ENCODE measurements at regions not wholly inside any gene's neighbourhood (a gene's known extent, or its start where the extent isn't known, plus 50 kb on each side); places are given as distances from the start of the nearest gene placed in this dataset.

GRCh38 chr18:29811519-29811918 lies 1231.0 kb downstream of the DSC3 start:
- TF ChIP-seq ZNF426 (tag by site-specific recombination; IDR thresholded peaks at IDR 0.05) (no peak), MEIS1 (CRISPR knock-in tag; IDR thresholded peaks at IDR 0.05; ENCODE audit: borderline replicate concordance) (no peak), ZNF626 (tag by site-specific recombination; IDR thresholded peaks at IDR 0.05) (no peak), ZNF639 (tag by site-specific recombination; IDR thresholded peaks at IDR 0.05) (no peak), ZBTB17 (tag by site-specific recombination; IDR thresholded peaks at IDR 0.05) (no peak), SP2 (tag by site-specific recombination; IDR thresholded peaks at IDR 0.05) (no peak), ZNF132 (tag by site-specific recombination; IDR thresholded peaks at IDR 0.05; ENCODE audit: borderline replicate concordance) (no peak), KLF1 (tag by site-specific recombination; IDR thresholded peaks at IDR 0.05) (no peak), ZBTB1 (tag by site-specific recombination; IDR thresholded peaks at IDR 0.05) (no peak), ZNF560 (tag by site-specific recombination; IDR thresholded peaks at IDR 0.05; ENCODE audit: borderline replicate concordance) (no peak), ZSCAN30 (tag by site-specific recombination; IDR thresholded peaks at IDR 0.05) (no peak), ZNF548 (tag by site-specific recombination; IDR thresholded peaks at IDR 0.05) (no peak)
- TF ChIP-seq, protein P1, sequence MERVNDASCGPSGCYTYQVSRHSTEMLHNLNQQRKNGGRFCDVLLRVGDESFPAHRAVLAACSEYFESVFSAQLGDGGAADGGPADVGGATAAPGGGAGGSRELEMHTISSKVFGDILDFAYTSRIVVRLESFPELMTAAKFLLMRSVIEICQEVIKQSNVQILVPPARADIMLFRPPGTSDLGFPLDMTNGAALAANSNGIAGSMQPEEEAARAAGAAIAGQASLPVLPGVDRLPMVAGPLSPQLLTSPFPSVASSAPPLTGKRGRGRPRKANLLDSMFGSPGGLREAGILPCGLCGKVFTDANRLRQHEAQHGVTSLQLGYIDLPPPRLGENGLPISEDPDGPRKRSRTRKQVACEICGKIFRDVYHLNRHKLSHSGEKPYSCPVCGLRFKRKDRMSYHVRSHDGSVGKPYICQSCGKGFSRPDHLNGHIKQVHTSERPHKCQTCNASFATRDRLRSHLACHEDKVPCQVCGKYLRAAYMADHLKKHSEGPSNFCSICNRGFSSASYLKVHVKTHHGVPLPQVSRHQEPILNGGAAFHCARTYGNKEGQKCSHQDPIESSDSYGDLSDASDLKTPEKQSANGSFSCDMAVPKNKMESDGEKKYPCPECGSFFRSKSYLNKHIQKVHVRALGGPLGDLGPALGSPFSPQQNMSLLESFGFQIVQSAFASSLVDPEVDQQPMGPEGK (tag by site-specific recombination; IDR thresholded peaks at IDR 0.05) = no peak
- TF ChIP-seq, protein P2, sequence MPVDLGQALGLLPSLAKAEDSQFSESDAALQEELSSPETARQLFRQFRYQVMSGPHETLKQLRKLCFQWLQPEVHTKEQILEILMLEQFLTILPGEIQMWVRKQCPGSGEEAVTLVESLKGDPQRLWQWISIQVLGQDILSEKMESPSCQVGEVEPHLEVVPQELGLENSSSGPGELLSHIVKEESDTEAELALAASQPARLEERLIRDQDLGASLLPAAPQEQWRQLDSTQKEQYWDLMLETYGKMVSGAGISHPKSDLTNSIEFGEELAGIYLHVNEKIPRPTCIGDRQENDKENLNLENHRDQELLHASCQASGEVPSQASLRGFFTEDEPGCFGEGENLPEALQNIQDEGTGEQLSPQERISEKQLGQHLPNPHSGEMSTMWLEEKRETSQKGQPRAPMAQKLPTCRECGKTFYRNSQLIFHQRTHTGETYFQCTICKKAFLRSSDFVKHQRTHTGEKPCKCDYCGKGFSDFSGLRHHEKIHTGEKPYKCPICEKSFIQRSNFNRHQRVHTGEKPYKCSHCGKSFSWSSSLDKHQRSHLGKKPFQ (tag by site-specific recombination; IDR thresholded peaks at IDR 0.05) = no peak
- Histone ChIP-seq H3K27ac (ENCODE audit: extremely low read depth, low read depth, low read length) (no peak overlapping the region), H3K36me3 (ENCODE audit: control insufficient read depth in 2 of 2, insufficient read depth in 1 of 2, low read length in 2 of 2) (no peaks in the 10 kb centered on the region), H3K4me3 (ENCODE audit: low read depth, low read length) (no peak overlapping the region), H3K4me1 (ENCODE audit: control insufficient read depth, insufficient read depth, low read length) (no peaks in the 10 kb centered on the region), H3K9me3 (ENCODE audit: control insufficient read depth, insufficient read depth, low read depth, low read length) (no peaks in the 10 kb centered on the region)
- CTCF ChIA-PET = no interaction called here
- POLR2A ChIA-PET = no interaction called here

DNA sequence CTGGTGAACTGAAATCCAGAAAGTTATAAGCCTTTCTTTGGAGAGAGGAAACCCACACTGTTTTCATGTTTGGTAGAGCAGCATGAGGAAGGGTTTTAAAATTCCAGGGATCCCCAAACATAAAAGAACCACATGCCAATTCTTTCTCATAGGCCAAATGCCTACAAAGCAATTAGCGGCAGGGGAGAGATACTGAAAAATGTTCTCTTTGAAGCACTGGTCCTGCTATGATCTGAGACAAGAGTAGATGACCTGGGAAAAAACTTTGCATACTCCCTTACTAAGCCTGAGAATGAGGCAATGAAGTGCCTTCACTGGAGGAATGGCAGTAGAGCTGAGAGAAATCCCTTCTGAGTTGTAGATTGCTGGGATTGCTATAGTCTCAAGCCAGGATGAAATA lies 1261.7 kb downstream of the DSC3 start:
- Histone ChIP-seq H3K27ac (ENCODE audit: extremely low read depth, low read depth, low read length) (no peak overlapping the region), H3K9me3 (ENCODE audit: control insufficient read depth, insufficient read depth, low read depth, low read length) (no peaks in the 10 kb centered on the region), H3K4me1 (ENCODE audit: control insufficient read depth, insufficient read depth, low read length) (no peaks in the 10 kb centered on the region), H3K4me3 (ENCODE audit: low read depth, low read length) (no peak overlapping the region), H3K36me3 (ENCODE audit: control insufficient read depth in 2 of 2, insufficient read depth in 1 of 2, low read length in 2 of 2) (no peaks in the 10 kb centered on the region)
- ChIA-PET POLR2A (no interaction called here), CTCF (no interaction called here)
- TF ChIP-seq ZNF624 (tag by site-specific recombination; IDR thresholded peaks at IDR 0.05) = no peak
- no peak for TF ChIP-seq ZNF211 (tag by site-specific recombination; IDR thresholded peaks at IDR 0.05; ENCODE audit: low read depth)
- TF ChIP-seq SP3 (tag by site-specific recombination; IDR thresholded peaks at IDR 0.05) = no peak
- TF ChIP-seq ZFP41 (tag by site-specific recombination; IDR thresholded peaks at IDR 0.05; ENCODE audit: borderline replicate concordance) = no peak

DNA sequence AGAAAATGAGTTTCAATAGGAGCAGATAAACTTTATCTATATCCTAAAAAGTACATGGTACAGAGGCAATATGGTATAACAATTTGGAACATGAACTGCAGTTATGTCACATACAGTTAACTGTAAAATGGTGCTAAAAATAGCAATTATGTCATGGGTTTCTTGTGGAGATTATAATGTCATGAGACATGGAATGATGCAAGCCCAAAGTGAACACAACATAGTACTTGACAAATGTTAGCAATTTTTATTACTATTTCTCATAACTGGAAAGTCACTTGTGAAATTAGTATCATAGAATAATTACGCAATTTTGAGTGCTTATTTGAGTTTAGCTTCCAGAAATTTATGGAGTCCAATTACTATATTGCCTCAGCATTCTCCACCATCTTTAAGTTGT lies 1263.4 kb downstream of the DSC3 start:
- CTCF ChIA-PET = no interaction called here
- Histone ChIP-seq H3K4me3 (ENCODE audit: low read depth, low read length) (no peak overlapping the region), H3K36me3 (ENCODE audit: control insufficient read depth in 2 of 2, insufficient read depth in 1 of 2, low read length in 2 of 2) (no peaks in the 10 kb centered on the region), H3K4me1 (ENCODE audit: control insufficient read depth, insufficient read depth, low read length) (no peaks in the 10 kb centered on the region), H3K27ac (ENCODE audit: extremely low read depth, low read depth, low read length) (no peak overlapping the region), H3K9me3 (ENCODE audit: control insufficient read depth, insufficient read depth, low read depth, low read length) (no peaks in the 10 kb centered on the region)
- POLR2A ChIA-PET = no interaction called here
- TF ChIP-seq ZNF777 (tag by site-specific recombination; IDR thresholded peaks at IDR 0.05; ENCODE audit: borderline replicate concordance) = no peak
- no peak for TF ChIP-seq FEZF1 (tag by site-specific recombination; IDR thresholded peaks at IDR 0.05)
- TF ChIP-seq, protein P2 (tag by site-specific recombination; IDR thresholded peaks at IDR 0.05) = no peak
- no peak for TF ChIP-seq ZNF132 (tag by site-specific recombination; IDR thresholded peaks at IDR 0.05; ENCODE audit: borderline replicate concordance)
- no peak for TF ChIP-seq HOXA7 (CRISPR knock-in tag; IDR thresholded peaks at IDR 0.05; ENCODE audit: borderline replicate concordance)
- no peak for TF ChIP-seq ZBTB48 (tag by site-specific recombination; IDR thresholded peaks at IDR 0.05)
- TF ChIP-seq SALL2 (tag by site-specific recombination; IDR thresholded peaks at IDR 0.05; ENCODE audit: borderline replicate concordance) = no peak
- no peak for TF ChIP-seq ZNF24 (tag by site-specific recombination; IDR thresholded peaks at IDR 0.05)
- no peak for TF ChIP-seq ZSCAN16 (tag by site-specific recombination; IDR thresholded peaks at IDR 0.05)
- no peak for TF ChIP-seq ZNF335 (tag by site-specific recombination; conservative IDR thresholded peaks at IDR 0.05)
